HFF-Myc (cell line): ENCODE measurements at regions not wholly inside any gene's neighbourhood (a gene's known extent, or its start where the extent isn't known, plus 50 kb on each side); places are given as distances from the start of the nearest gene placed in this dataset.

Source experiments
- DNase-seq: peaks from one replicate; pipeline ENCODE4 v3.0.0-alpha.2; 2011; ENCODE audit warnings: low read depth; ENCODE audit errors: extremely low read depth
- H3K4me3 ChIP-seq: replicated peaks from 2 replicates; pipeline ENCODE4 v1.5.1; 2011; ENCODE audit warnings: low read depth, mild to moderate bottlenecking, control low read depth, low read length
- CTCF ChIP-seq: IDR thresholded peaks from 2 replicates; pipeline ENCODE4 v1.5.1; 2012; ENCODE audit warnings: mild to moderate bottlenecking, low read depth, low read length, control low read depth; ENCODE audit errors: missing control alignments

- no peak for TF ChIP-seq CTCF
- no peak for DNase-seq
- H3K4me3 ChIP-seq, result no peak overlapping the region
Observed at GRCh38 chr22:23511627-23512347, 68.3 kb downstream of the IGLL1 start.

- no peak overlapping the region for H3K4me3 ChIP-seq
- no peak for DNase-seq
- no peak for TF ChIP-seq CTCF
Observed at GRCh38 chr22:23509571-23510302, 70.4 kb downstream of the IGLL1 start.

- no peak for TF ChIP-seq CTCF
- no peak for DNase-seq
- H3K4me3 ChIP-seq, result no peak overlapping the region
Observed at GRCh38 chr22:23504516-23504915, 75.6 kb downstream of the IGLL1 start.

GRCh38 chr22:23503736-23504440 is 76.2 kb downstream of the IGLL1 start:
- no peak overlapping the region for H3K4me3 ChIP-seq
- no peak for DNase-seq
- TF ChIP-seq CTCF, result no peak

GRCh38 chr22:23503142-23503541 is 76.9 kb downstream of the IGLL1 start:
- no peak for TF ChIP-seq CTCF
- H3K4me3 ChIP-seq, result no peak overlapping the region
- no peak for DNase-seq

- no peak for DNase-seq
- TF ChIP-seq CTCF, result no peak
Observed at GRCh38 chr22:23501708-23502107, 78.4 kb downstream of the IGLL1 start.

More at GRCh38 chr22:23501708-23502107, 78.4 kb downstream of the IGLL1 start:
- no peak overlapping the region for H3K4me3 ChIP-seq
